Peyer's patch (tissue), 4 donors: ENCODE measurements at regions not wholly inside any gene's neighbourhood (a gene's known extent, or its start where the extent isn't known, plus 50 kb on each side); places are given as distances from the start of the nearest gene placed in this dataset.

ENCODE experiments used
- POLR2A ChIP-seq, 2 donors: fragments of 450-650 bp; IDR thresholded peaks; one replicate each; pipeline ENCODE4 v1.5.1; 2017; ENCODE audit warnings: antibody characterized with exemption in 2 of 2, mild to moderate bottlenecking in 2 of 2, moderate library complexity in 2 of 2
- TF ChIP-seq, protein P1 (sequence below), 6 experiments: fragments of 450-650 bp in 4 of 6; fragments of 200-600 bp in 2 of 6; sonication (generic) in 1 of 6; IDR thresholded peaks; one replicate each; pipeline ENCODE4 v1.5.1; 2017 to 2019; ENCODE audit warnings: antibody characterized with exemption in 6 of 6, mild to moderate bottlenecking in 3 of 6, moderate library complexity in 1 of 6

DNA sequence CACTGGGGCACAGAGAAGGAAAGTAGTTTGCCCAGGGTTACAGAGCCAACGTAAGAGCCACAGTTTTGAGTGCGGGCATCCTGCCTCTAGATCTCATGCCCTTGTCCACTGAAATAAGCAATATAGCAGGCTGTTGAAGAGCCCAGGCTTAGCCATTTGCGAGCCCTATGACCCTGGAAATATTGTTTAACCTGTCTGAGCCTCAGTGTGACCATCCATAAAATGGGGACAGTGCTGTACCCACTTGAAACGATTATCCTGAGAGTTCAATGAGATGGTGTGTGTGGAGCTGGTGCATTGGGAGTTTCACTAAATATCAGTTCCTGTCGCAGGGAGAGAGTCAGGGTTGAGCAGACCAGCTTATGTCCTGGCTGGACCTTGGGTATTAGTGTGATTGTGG is 173.1 kb upstream of the KCNG1 start:
- no peak for TF ChIP-seq POLR2A (IDR thresholded peaks at IDR 0.05)
- TF ChIP-seq, protein P1, sequence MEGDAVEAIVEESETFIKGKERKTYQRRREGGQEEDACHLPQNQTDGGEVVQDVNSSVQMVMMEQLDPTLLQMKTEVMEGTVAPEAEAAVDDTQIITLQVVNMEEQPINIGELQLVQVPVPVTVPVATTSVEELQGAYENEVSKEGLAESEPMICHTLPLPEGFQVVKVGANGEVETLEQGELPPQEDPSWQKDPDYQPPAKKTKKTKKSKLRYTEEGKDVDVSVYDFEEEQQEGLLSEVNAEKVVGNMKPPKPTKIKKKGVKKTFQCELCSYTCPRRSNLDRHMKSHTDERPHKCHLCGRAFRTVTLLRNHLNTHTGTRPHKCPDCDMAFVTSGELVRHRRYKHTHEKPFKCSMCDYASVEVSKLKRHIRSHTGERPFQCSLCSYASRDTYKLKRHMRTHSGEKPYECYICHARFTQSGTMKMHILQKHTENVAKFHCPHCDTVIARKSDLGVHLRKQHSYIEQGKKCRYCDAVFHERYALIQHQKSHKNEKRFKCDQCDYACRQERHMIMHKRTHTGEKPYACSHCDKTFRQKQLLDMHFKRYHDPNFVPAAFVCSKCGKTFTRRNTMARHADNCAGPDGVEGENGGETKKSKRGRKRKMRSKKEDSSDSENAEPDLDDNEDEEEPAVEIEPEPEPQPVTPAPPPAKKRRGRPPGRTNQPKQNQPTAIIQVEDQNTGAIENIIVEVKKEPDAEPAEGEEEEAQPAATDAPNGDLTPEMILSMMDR (IDR thresholded peaks at IDR 0.05): no peak
